Mesendoderm (in vitro differentiated cells): ENCODE measurements at regions not wholly inside any gene's neighbourhood (a gene's known extent, or its start where the extent isn't known, plus 50 kb on each side); places are given as distances from the start of the nearest gene placed in this dataset.

Experiments used
- DNase-seq: peaks from one replicate; pipeline ENCODE4 v3.0.0; 2013
- H2AK5ac ChIP-seq: 2 replicates; pipeline ENCODE4 v1.6.1; 2013; ENCODE audit warnings: low read length, inconsistent platforms
- H2BK120ac ChIP-seq: 2 replicates; pipeline ENCODE4 v1.6.1; 2013; ENCODE audit warnings: low read depth, mild to moderate bottlenecking, low read length, moderate library complexity, mixed read lengths
- H2BK15ac ChIP-seq: replicated peaks from 2 replicates; pipeline ENCODE4 v1.6.1; 2013; ENCODE audit warnings: low read depth, mild to moderate bottlenecking, moderate library complexity
- H2BK5ac ChIP-seq: 2 replicates; pipeline ENCODE4 v1.6.1; 2013; ENCODE audit warnings: low read length, inconsistent platforms
- H3K18ac ChIP-seq: 2 replicates; pipeline ENCODE4 v1.6.1; 2013; ENCODE audit warnings: mild to moderate bottlenecking, low read length, mixed read lengths
- H3K23ac ChIP-seq: one replicate; pipeline ENCODE4 v1.6.1; 2013; ENCODE audit warnings: low read length
- H3K27ac ChIP-seq: 2 replicates; pipeline ENCODE4 v1.5.1; 2013; ENCODE audit warnings: low read depth, mild to moderate bottlenecking, inconsistent platforms, low read length, moderate library complexity
- H3K27me3 ChIP-seq: 2 replicates; pipeline ENCODE4 v1.6.1; 2013; ENCODE audit warnings: low read length, control low read depth, mild to moderate bottlenecking, inconsistent platforms; ENCODE audit not compliant: insufficient read depth, poor library complexity
- H3K36me3 ChIP-seq: 2 replicates; pipeline ENCODE4 v1.6.1; 2013; ENCODE audit warnings: low read length, inconsistent platforms; ENCODE audit not compliant: control insufficient read depth, insufficient read depth
- H3K4ac ChIP-seq: one replicate; pipeline ENCODE4 v1.6.1; 2013; ENCODE audit warnings: low read depth, mild to moderate bottlenecking, low read length, moderate library complexity
- H3K4me1 ChIP-seq: 2 replicates; pipeline ENCODE4 v1.6.1; 2013; ENCODE audit warnings: low read depth, low read length, inconsistent platforms; ENCODE audit not compliant: control insufficient read depth
- H3K4me2 ChIP-seq: 2 replicates; pipeline ENCODE4 v1.6.1; 2013; ENCODE audit warnings: low read length
- H3K4me3 ChIP-seq: 2 replicates; pipeline ENCODE4 v1.5.1; 2013; ENCODE audit warnings: mild to moderate bottlenecking, low read length
- H3K56ac ChIP-seq: one replicate; pipeline ENCODE4 v1.6.1; 2013; ENCODE audit warnings: low read length
- H3K79me1 ChIP-seq: 2 replicates; pipeline ENCODE4 v1.6.1; 2013; ENCODE audit warnings: low read length, inconsistent platforms
- H3K79me2 ChIP-seq: 2 replicates; pipeline ENCODE4 v1.6.1; 2013; ENCODE audit warnings: mild to moderate bottlenecking, low read length; ENCODE audit not compliant: control insufficient read depth, insufficient read depth
- H3K9ac ChIP-seq: 2 replicates; pipeline ENCODE4 v1.6.1; 2013; ENCODE audit warnings: low read length, inconsistent platforms
- H4K5ac ChIP-seq: one replicate; pipeline ENCODE4 v1.6.1; 2013; ENCODE audit warnings: low read length
- H4K8ac ChIP-seq: one replicate; pipeline ENCODE4 v1.6.1; 2013; ENCODE audit warnings: low read depth, mild to moderate bottlenecking, control low read depth, low read length, moderate library complexity
- WGBS: extraction: QIAGEN DNeasy Blood & Tissue Kit; methylation state at CpG from one replicate; pipeline ENCODE4 v1.1.7; 2013; ENCODE audit warnings: low lambda C conversion rate, missing lambda C conversion rate; ENCODE audit not compliant: insufficient coverage; ENCODE audit errors: extremely low coverage; 5-methylcytosine and 5-hydroxymethylcytosine counted together

DNA sequence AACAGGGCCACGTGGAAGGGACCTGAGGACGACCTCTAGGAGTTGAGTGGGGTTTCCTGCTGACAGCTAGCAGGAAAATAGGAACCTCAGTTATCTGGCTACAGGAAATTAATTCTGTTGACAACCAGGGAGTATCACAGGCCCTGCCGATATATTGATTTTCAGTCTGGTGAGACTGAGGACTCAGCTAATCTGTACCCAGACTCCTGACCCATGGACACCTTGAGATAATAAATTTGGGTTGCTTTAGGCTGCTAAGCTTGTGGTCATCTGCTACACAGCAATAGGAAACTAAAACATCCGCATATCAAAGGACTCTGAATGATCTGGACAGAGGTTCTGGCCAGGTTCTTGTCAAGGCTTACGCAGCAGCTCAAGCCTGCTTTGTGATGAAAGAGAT lies 80.8 kb upstream of the CNEP1R1 start:
- no peaks in the 10 kb centered on the region for H3K27me3 ChIP-seq
- H3K4ac ChIP-seq, result no peak overlapping the region
- WGBS, result no CpG with 5 or more reads among the region's 5 CpGs

DNA sequence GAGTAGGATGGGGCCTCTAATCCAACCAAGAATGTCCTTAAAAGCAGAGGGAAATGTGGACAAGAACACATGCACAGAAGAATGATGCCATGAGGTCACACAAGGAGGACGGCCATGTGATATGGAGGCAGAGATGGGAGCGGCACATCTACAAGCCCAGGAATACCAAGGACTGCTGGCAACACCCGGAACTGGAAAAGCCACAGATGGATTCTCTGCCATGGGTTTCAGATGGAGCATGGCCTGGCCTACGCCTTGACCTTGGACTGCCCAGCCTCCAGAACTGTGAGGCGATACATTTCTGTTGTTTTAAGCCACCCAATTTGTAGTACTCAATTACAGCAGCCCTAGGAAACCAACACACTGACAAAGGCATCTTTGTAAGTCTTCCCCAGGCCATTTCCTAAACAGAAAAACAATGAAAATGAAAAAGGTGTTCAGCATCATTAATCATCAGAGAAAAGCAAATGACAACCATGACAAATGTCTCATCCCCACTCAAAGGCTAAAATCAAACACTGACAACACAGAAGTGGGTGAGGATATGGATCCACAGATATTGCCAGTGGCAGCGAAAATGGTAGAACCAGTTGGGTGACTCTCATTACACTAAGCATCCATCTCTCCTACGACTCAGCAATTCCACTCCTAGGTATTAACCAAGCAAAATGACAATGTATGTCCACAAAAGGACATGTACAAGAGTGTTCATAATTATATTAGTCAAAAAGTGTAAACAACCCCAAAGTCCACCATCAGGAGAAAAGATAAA lies 76.9 kb upstream of the CNEP1R1 start:
- H4K8ac ChIP-seq, result no peak overlapping the region

More for the DNA sequence above, 80.8 kb upstream of the CNEP1R1 start:
- H2BK120ac ChIP-seq, result no peak overlapping the region
- H3K4me2 ChIP-seq, result no peak overlapping the region
- H4K8ac ChIP-seq, result no peak overlapping the region
- H3K23ac ChIP-seq, result no peak overlapping the region
- no peaks in the 10 kb centered on the region for H3K4me1 ChIP-seq
- no peak overlapping the region for H2AK5ac ChIP-seq
- H3K36me3 ChIP-seq, result no peaks in the 10 kb centered on the region
- H2BK5ac ChIP-seq, result no peak overlapping the region
- H3K56ac ChIP-seq, result no peak overlapping the region
- H4K5ac ChIP-seq, result no peak overlapping the region
- H3K18ac ChIP-seq, result no peak overlapping the region
- H3K79me1 ChIP-seq, result no peaks in the 10 kb centered on the region
- H3K9ac ChIP-seq, result no peak overlapping the region
- H3K4me3 ChIP-seq, result no peak overlapping the region
- no peak overlapping the region for H2BK15ac ChIP-seq
- no peaks in the 10 kb centered on the region for H3K79me2 ChIP-seq
- no peak overlapping the region for H3K27ac ChIP-seq
- no peak for DNase-seq

DNA sequence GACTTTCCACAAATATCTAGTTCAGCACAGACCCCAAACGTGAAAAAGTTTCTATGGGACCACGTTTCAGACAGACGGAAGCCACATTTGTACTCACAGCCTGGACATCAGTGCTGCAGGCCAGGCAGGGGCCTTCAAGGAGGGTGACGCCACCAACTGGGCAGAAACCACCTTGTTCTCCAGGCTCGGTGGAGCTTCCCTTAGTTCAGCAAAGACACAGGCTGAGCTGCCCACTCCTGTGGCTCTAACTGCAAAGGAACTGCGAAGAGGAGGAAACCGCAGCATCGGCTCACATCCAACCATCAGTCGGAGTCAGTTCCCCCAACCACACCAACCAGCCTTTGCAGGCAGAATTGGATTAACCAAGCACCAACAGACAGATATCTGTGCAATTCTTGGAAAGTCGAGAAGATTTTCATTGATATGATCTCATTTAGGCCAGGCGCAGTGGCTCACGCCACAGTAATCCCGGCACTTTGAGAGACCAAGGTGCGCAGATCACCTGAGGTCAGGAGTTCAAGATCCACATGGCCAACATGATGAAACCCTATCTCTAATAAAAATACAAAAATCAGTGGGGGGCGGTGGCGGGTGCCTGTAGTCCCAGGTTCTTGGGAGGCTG lies 73.3 kb upstream of the CNEP1R1 start:
- H3K27ac ChIP-seq, result no peak overlapping the region
- no peak overlapping the region for H3K4me3 ChIP-seq
- peak; percentile 33 for DNase-seq
- H2BK120ac ChIP-seq, result no peak overlapping the region
- H3K18ac ChIP-seq, result no peak overlapping the region
- no peak overlapping the region for H3K23ac ChIP-seq
- no peak overlapping the region for H3K4ac ChIP-seq
- H3K27me3 ChIP-seq, result no peaks in the 10 kb centered on the region
- H3K4me1 ChIP-seq, result no peaks in the 10 kb centered on the region
- no peak overlapping the region for H3K56ac ChIP-seq
- H3K79me1 ChIP-seq, result no peaks in the 10 kb centered on the region
- no peak overlapping the region for H4K5ac ChIP-seq
- H4K8ac ChIP-seq, result no peak overlapping the region
- H3K9ac ChIP-seq, result no peak overlapping the region
- H2AK5ac ChIP-seq, result no peak overlapping the region
- H3K4me2 ChIP-seq, result no peak overlapping the region
- no CpG with 5 or more reads among the region's 16 CpGs for WGBS
- H3K36me3 ChIP-seq, result no peaks in the 10 kb centered on the region
- H3K79me2 ChIP-seq, result no peaks in the 10 kb centered on the region
- H2BK15ac ChIP-seq, result no peak overlapping the region
- H2BK5ac ChIP-seq, result no peak overlapping the region

More for the DNA sequence above, 76.9 kb upstream of the CNEP1R1 start:
- Histone ChIP-seq H2BK15ac (no peak overlapping the region), H4K5ac (no peak overlapping the region), H3K9ac (no peak overlapping the region), H3K79me1 (no peaks in the 10 kb centered on the region), H3K4ac (no peak overlapping the region), H3K36me3 (no peaks in the 10 kb centered on the region), H2BK120ac (no peak overlapping the region), H3K4me2 (no peak overlapping the region), H3K56ac (no peak overlapping the region), H3K4me3 (no peak overlapping the region), H3K27ac (no peak overlapping the region), H3K18ac (no peak overlapping the region), H2AK5ac (no peak overlapping the region), H3K4me1 (no peaks in the 10 kb centered on the region), H3K27me3 (no peaks in the 10 kb centered on the region), H3K79me2 (no peaks in the 10 kb centered on the region), H2BK5ac (no peak overlapping the region), H3K23ac (no peak overlapping the region)
- no peak for DNase-seq
- WGBS, result no CpG with 5 or more reads among the region's 7 CpGs

DNA sequence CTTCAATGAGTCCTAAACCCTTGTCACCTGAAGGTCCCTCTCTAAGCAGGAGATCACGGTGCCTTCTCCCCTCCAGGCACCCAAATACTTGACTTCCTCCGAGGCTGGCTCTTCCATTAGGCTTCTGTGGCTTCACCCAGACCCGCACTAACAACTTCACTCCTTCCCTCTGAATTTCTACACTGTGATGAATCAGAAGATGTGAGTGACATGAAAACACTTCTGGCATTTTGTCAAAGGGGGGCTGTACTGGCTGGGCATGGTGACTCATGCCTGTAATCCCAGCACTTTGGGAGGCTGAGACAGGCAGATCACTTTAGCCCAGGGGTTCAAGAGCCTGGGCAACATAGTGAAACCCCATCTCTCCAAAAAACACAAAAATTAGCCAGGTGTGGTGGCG lies 72.6 kb upstream of the CNEP1R1 start:
- no peaks in the 10 kb centered on the region for H3K4me1 ChIP-seq
- no peaks in the 10 kb centered on the region for H3K79me1 ChIP-seq
- no peak overlapping the region for H4K8ac ChIP-seq
- peak; percentile 40 for DNase-seq
- no CpG with 5 or more reads among the region's 4 CpGs for WGBS
- H3K27me3 ChIP-seq, result no peaks in the 10 kb centered on the region
- no peak overlapping the region for H2BK120ac ChIP-seq
- no peak overlapping the region for H4K5ac ChIP-seq
- H3K56ac ChIP-seq, result no peak overlapping the region
- H3K36me3 ChIP-seq, result no peaks in the 10 kb centered on the region
- no peaks in the 10 kb centered on the region for H3K79me2 ChIP-seq
- no peak overlapping the region for H3K4me3 ChIP-seq
- H3K18ac ChIP-seq, result no peak overlapping the region
- no peak overlapping the region for H3K4ac ChIP-seq
- H3K9ac ChIP-seq, result no peak overlapping the region
- no peak overlapping the region for H3K23ac ChIP-seq
- no peak overlapping the region for H2BK15ac ChIP-seq
- H3K4me2 ChIP-seq, result no peak overlapping the region
- H2AK5ac ChIP-seq, result no peak overlapping the region
- no peak overlapping the region for H3K27ac ChIP-seq
- no peak overlapping the region for H2BK5ac ChIP-seq

DNA sequence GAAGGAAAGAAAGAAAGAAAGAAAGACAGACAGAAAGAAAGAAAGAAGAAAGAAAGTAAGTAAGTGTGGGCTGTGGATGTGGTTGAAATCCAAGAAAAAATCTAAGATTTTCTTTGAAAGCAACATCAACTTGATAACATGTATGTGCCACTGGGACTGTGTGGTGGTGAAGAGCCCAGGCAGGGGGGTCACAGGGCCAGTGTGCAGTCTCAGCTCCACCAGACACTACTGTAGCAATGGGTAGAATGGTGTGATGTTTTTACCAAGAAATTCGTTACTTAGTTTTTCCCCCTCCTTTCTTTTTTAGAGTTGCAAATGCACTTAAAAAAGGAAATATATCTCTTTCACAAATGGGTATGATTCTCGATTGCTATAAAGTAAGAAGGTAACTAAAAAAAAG lies 71.9 kb upstream of the CNEP1R1 start:
- no peak overlapping the region for H4K8ac ChIP-seq

More for the DNA sequence above, 71.9 kb upstream of the CNEP1R1 start:
- no peak overlapping the region for H3K4me3 ChIP-seq
- H3K27me3 ChIP-seq, result no peaks in the 10 kb centered on the region
- no peaks in the 10 kb centered on the region for H3K4me1 ChIP-seq
- no peak overlapping the region for H2BK5ac ChIP-seq
- no peak overlapping the region for H3K4me2 ChIP-seq
- H4K5ac ChIP-seq, result no peak overlapping the region
- no peak overlapping the region for H3K56ac ChIP-seq
- WGBS, result no CpG with 5 or more reads among the region's 2 CpGs
- no peak overlapping the region for H2BK15ac ChIP-seq
- H3K27ac ChIP-seq, result no peak overlapping the region
- no peak overlapping the region for H3K4ac ChIP-seq
- no peak overlapping the region for H3K18ac ChIP-seq
- no peaks in the 10 kb centered on the region for H3K79me1 ChIP-seq
- no peaks in the 10 kb centered on the region for H3K79me2 ChIP-seq
- H3K23ac ChIP-seq, result no peak overlapping the region
- DNase-seq, result no peak
- no peak overlapping the region for H2BK120ac ChIP-seq
- no peaks in the 10 kb centered on the region for H3K36me3 ChIP-seq
- H3K9ac ChIP-seq, result no peak overlapping the region
- H2AK5ac ChIP-seq, result no peak overlapping the region
